ENCODE measurements at regions not wholly inside any gene's neighbourhood (a gene's known extent, or its start where the extent isn't known, plus 50 kb on each side); places are given as distances from the start of the nearest gene placed in this dataset.

GRCh38 chr7:108848486-108848885 lies 278.8 kb downstream of the DNAJB9 start:
- no peak for TF ChIP-seq CTCF (IDR thresholded peaks at IDR 0.05)
- TF ChIP-seq POLR2A (IDR thresholded peaks at IDR 0.05), result no peak
- intact Hi-C loops (cut with DNase I), result no loop called here
- Histone ChIP-seq H3K27me3 (replicated peaks; ENCODE audit: insufficient read depth) (no peaks in the 10 kb centered on the region), H3K9me3 (no peaks in the 10 kb centered on the region), H3K36me3 (no peaks in the 10 kb centered on the region), H3K27ac (no peak overlapping the region), H3K4me1 (replicated peaks) (no peaks in the 10 kb centered on the region), H3K4me3 (no peak overlapping the region)
- 95% methylated on average over 5 of the region's 5 CpGs for WGBS
- DNase-seq (ENCODE audit: low spot score), result no peak

- no peaks in the 10 kb centered on the region for H3K4me1 ChIP-seq (replicated peaks)
- H3K9me3 ChIP-seq, result no peaks in the 10 kb centered on the region
- no peak for DNase-seq (ENCODE audit: low spot score)
- TF ChIP-seq POLR2A (IDR thresholded peaks at IDR 0.05) (no peak), CTCF (IDR thresholded peaks at IDR 0.05) (no peak), POLR2AphosphoS5 (IDR thresholded peaks at IDR 0.05) (no peak)
- H3K4me3 ChIP-seq, result no peak overlapping the region
- H3K36me3 ChIP-seq, result no peaks in the 10 kb centered on the region
- H3K27ac ChIP-seq, result no peak overlapping the region
- intact Hi-C loops (cut with DNase I), result no loop called here
- H3K27me3 ChIP-seq (replicated peaks; ENCODE audit: insufficient read depth), result no peaks in the 10 kb centered on the region
Observed at GRCh38 chr7:108860615-108861014, 290.9 kb downstream of the DNAJB9 start.

- 81% methylated on average over 1 of the region's 2 CpGs for WGBS
- intact Hi-C loops (cut with DNase I), result no loop called here
Observed at GRCh38 chr7:108861071-108861470, 291.4 kb downstream of the DNAJB9 start.

GRCh38 chr7:108863227-108863848 lies 293.7 kb downstream of the DNAJB9 start:
- intact Hi-C loops (cut with DNase I), result no loop called here
- Histone ChIP-seq H3K36me3 (no peaks in the 10 kb centered on the region), H3K27me3 (replicated peaks; ENCODE audit: insufficient read depth) (no peaks in the 10 kb centered on the region), H3K4me1 (replicated peaks) (no peaks in the 10 kb centered on the region), H3K9me3 (no peaks in the 10 kb centered on the region), H3K27ac (no peak overlapping the region), H3K4me3 (no peak overlapping the region)
- no peak for DNase-seq (ENCODE audit: low spot score)
- no peak for TF ChIP-seq CTCF (IDR thresholded peaks at IDR 0.05)
- no peak for TF ChIP-seq POLR2AphosphoS5 (IDR thresholded peaks at IDR 0.05)
- no peak for TF ChIP-seq POLR2A (IDR thresholded peaks at IDR 0.05)
- WGBS, result 95% methylated on average over 9 of the region's 9 CpGs

More at GRCh38 chr7:108861071-108861470, 291.4 kb downstream of the DNAJB9 start:
- H3K27ac ChIP-seq, result no peak overlapping the region
- H3K4me1 ChIP-seq (replicated peaks), result no peaks in the 10 kb centered on the region
- H3K27me3 ChIP-seq (replicated peaks; ENCODE audit: insufficient read depth), result no peaks in the 10 kb centered on the region
- no peaks in the 10 kb centered on the region for H3K9me3 ChIP-seq
- H3K36me3 ChIP-seq, result no peaks in the 10 kb centered on the region
- DNase-seq (ENCODE audit: low spot score), result no peak
- H3K4me3 ChIP-seq, result no peak overlapping the region
- TF ChIP-seq CTCF (IDR thresholded peaks at IDR 0.05) (no peak), POLR2A (IDR thresholded peaks at IDR 0.05) (no peak), POLR2AphosphoS5 (IDR thresholded peaks at IDR 0.05) (no peak)

GRCh38 chr7:108869070-108869469 lies 299.4 kb downstream of the DNAJB9 start:
- no peaks in the 10 kb centered on the region for H3K27me3 ChIP-seq (replicated peaks; ENCODE audit: insufficient read depth)
- no peak for DNase-seq (ENCODE audit: low spot score)
- H3K4me1 ChIP-seq (replicated peaks), result no peaks in the 10 kb centered on the region
- intact Hi-C loops (cut with DNase I), result no loop called here
- TF ChIP-seq POLR2AphosphoS5 (IDR thresholded peaks at IDR 0.05), result no peak
- TF ChIP-seq CTCF (IDR thresholded peaks at IDR 0.05), result no peak
- no peak for TF ChIP-seq POLR2A (IDR thresholded peaks at IDR 0.05)
- H3K36me3 ChIP-seq, result no peaks in the 10 kb centered on the region
- no peak overlapping the region for H3K4me3 ChIP-seq
- WGBS, result 54% methylated on average over 1 of the region's 1 CpG
- no peaks in the 10 kb centered on the region for H3K9me3 ChIP-seq
- no peak overlapping the region for H3K27ac ChIP-seq
